B cell (primary cell): ENCODE measurements at regions not wholly inside any gene's neighbourhood (a gene's known extent, or its start where the extent isn't known, plus 50 kb on each side); places are given as distances from the start of the nearest gene placed in this dataset.

Source experiments
- ATAC-seq: fragments of 200-7000 bp; cut with Tn5 transposase; one replicate; pipeline ENCODE4 v1.10.0; 2021; ENCODE audit warnings: low read depth, mild to moderate bottlenecking, moderate number of reproducible peaks, moderate library complexity
- CTCF ChIA-PET: fragments of 350-600 bp; sonication (Branson Sonifier 250); formaldehyde crosslinking; loops from one replicate; lab custom pipeline; 2021; ENCODE audit warnings: antibody characterized with exemption, inconsistent platforms; lab: Charles Lee
- POLR2A ChIA-PET: fragments of 350-600 bp; sonication (Branson Sonifier 250); formaldehyde crosslinking; loops from one replicate; lab custom pipeline; 2021; ENCODE audit warnings: antibody characterized with exemption; lab: Charles Lee
- DNase-seq: peaks from one replicate; pipeline ENCODE4 v3.0.0; 2013
- H2AFZ ChIP-seq: 2 replicates; pipeline ENCODE4 v1.6.1; 2012; ENCODE audit warnings: mild to moderate bottlenecking, low read depth, low read length; ENCODE audit not compliant: insufficient read depth, poor library complexity, severe bottlenecking
- H3K27ac ChIP-seq, 2 donors: 1 replicate in 1 of 2; 2 replicates in 1 of 2; pipeline ENCODE4 v1.5.1; 2012 to 2013; ENCODE audit warnings: low read length in 2 of 2, mild to moderate bottlenecking in 2 of 2, moderate library complexity in 1 of 2
- H3K27me3 ChIP-seq, 4 experiments: fragments of 200-600 bp in 1 of 4; sonication (generic) in 1 of 4; replicated peaks in 1 of 4; 1 replicate in 2 of 4; 2 replicates in 2 of 4; pipeline versions ENCODE4 v1.6.1 to v1.7.0; 2013 to 2016; ENCODE audit warnings: low read length in 3 of 4, mild to moderate bottlenecking in 2 of 4, mixed read lengths in 1 of 4, moderate library complexity in 1 of 4; ENCODE audit not compliant: insufficient read depth in 4 of 4, control insufficient read depth in 3 of 4; ENCODE audit errors: control extremely low read depth in 1 of 4
- H3K36me3 ChIP-seq, 2 experiments: replicated peaks in 1 of 2; 1 replicate in 1 of 2; 2 replicates in 1 of 2; pipeline versions ENCODE4 v1.6.1 to v1.7.1; 2013; ENCODE audit warnings: low read length in 1 of 2; ENCODE audit not compliant: insufficient read depth in 2 of 2, control insufficient read depth in 1 of 2; ENCODE audit errors: control extremely low read depth in 1 of 2, extremely low read depth in 1 of 2
- H3K4me1 ChIP-seq, 2 donors: fragments of 200-600 bp in 1 of 2; sonication (generic) in 1 of 2; 1 replicate in 1 of 2; 2 replicates in 1 of 2; pipeline versions ENCODE4 v1.5.1 to v1.6.1; 2013 to 2017; ENCODE audit warnings: low read length in 2 of 2; ENCODE audit not compliant: control insufficient read depth in 2 of 2, insufficient read depth in 2 of 2
- H3K4me2 ChIP-seq: replicated peaks from 2 replicates; pipeline ENCODE3; 2012; ENCODE audit warnings: mild to moderate bottlenecking, low read depth, low read length; ENCODE audit not compliant: poor library complexity, severe bottlenecking
- H3K4me3 ChIP-seq, 5 experiments: fragments of 200-600 bp in 1 of 5; sonication (generic) in 1 of 5; 1 replicate in 3 of 5; 2 replicates in 2 of 5; pipeline versions ENCODE4 v1.5.1 to v1.7.0; 2011 to 2016; ENCODE audit warnings: low read length in 4 of 5, mild to moderate bottlenecking in 4 of 5, low read depth in 2 of 5, control low read depth in 1 of 5, moderate library complexity in 1 of 5; ENCODE audit not compliant: insufficient read depth in 1 of 5; ENCODE audit errors: control extremely low read depth in 1 of 5, extremely low read depth in 1 of 5
- H3K79me2 ChIP-seq: fragments of 200-600 bp; sonication (generic); one replicate; pipeline ENCODE4 v1.6.0; 2016; ENCODE audit warnings: low read length; ENCODE audit not compliant: control insufficient read depth, insufficient read depth
- H3K9ac ChIP-seq: fragments of 200-600 bp; sonication (generic); 2 replicates; pipeline ENCODE4 v1.6.1; 2017; ENCODE audit warnings: mild to moderate bottlenecking, low read length, moderate library complexity
- H3K9me3 ChIP-seq, 3 donors: one replicate each; pipeline versions ENCODE4 v1.6.1 to v1.7.1; 2013; ENCODE audit warnings: low read length in 2 of 3; ENCODE audit not compliant: control insufficient read depth in 2 of 3, insufficient read depth in 1 of 3; ENCODE audit errors: control extremely low read depth in 1 of 3
- H4K20me1 ChIP-seq: 2 replicates; pipeline ENCODE4 v1.6.0; 2012; ENCODE audit warnings: mild to moderate bottlenecking, low read length; ENCODE audit not compliant: insufficient read depth, control insufficient read depth, poor library complexity, severe bottlenecking
- H3K27ac Mint-ChIP-seq: one replicate; pipeline ENCODE4 v1.8.0; 2021; ENCODE audit warnings: mixed read lengths
- H3K27me3 Mint-ChIP-seq: one replicate; pipeline ENCODE4 v1.8.0; 2021; ENCODE audit warnings: mixed read lengths
- H3K4me1 Mint-ChIP-seq: one replicate; pipeline ENCODE4 v1.8.0; 2021; ENCODE audit warnings: mixed read lengths
- H3K4me3 Mint-ChIP-seq: one replicate; pipeline ENCODE4 v1.8.0; 2021; ENCODE audit warnings: mixed read lengths
- H3K9me3 Mint-ChIP-seq: one replicate; pipeline ENCODE4 v1.8.0; 2022; ENCODE audit warnings: mixed read lengths; ENCODE audit not compliant: insufficient read depth
- CTCF ChIP-seq: fragments of 200-600 bp; IDR thresholded peaks from one replicate; pipeline ENCODE4 v1.8.0; 2022; ENCODE audit warnings: antibody characterized with exemption, mild to moderate bottlenecking
- EZH2 ChIP-seq: IDR thresholded peaks from 2 replicates; pipeline ENCODE4 v1.6.1; 2012; ENCODE audit warnings: borderline replicate concordance, low read depth, mild to moderate bottlenecking, moderate library complexity, low read length; ENCODE audit not compliant: insufficient read depth, poor library complexity, severe bottlenecking
- WGBS: methylation state at CpG from one replicate; pipeline ENCODE4 v1.1.5; 2013; ENCODE audit warnings: missing lambda C conversion rate; ENCODE audit not compliant: insufficient coverage; 5-methylcytosine and 5-hydroxymethylcytosine counted together
- intact Hi-C: fragments of 100-400 bp; cut with micrococcal nuclease; formaldehyde crosslinking; loops from one replicate; pipeline ENCODE4 v1.10.0; 2022

DNA sequence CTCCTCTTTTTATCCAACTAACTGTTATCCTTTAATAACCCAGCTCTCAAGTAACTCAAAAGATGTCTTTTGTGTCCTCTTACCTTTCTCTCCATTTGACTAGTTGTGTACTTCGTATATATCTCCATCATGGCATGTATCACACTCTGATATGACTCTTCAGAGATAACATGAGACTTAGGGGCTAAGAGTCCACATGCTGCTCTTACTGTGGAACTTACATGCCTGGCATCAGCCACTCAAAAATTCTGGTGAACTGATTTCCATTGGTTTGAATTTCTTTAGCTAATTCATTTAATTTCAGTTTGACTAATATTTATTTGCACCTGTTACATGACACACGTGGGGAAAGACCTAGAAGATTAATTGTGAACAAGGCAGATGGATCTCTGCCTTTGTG lies 317.3 kb downstream of the HS3ST1 start:
- Histone ChIP-seq H3K27ac (no peak overlapping the region), H3K36me3 (no peaks in the 10 kb centered on the region), H4K20me1 (no peaks in the 10 kb centered on the region), H3K9ac (no peak overlapping the region), H2AFZ (peak overlapping the region; percentile 2), H3K9me3 (peaks cover 0 to 3% (median 1%) of the 10 kb centered on the region in 3 donors), H3K4me3 (no peak overlapping the region), H3K79me2 (no peaks in the 10 kb centered on the region), H3K4me2 (no peak overlapping the region), H3K4me1 (peaks cover 11 to 17% of the 10 kb centered on the region in 2 donors), H3K27me3 (no peaks in the 10 kb centered on the region)
- intact Hi-C loops = no loop called here
- Mint-ChIP-seq H3K27ac (no peak overlapping the region), H3K27me3 (no peaks in the 10 kb centered on the region), H3K9me3 (peaks cover 2% of the 10 kb centered on the region), H3K4me3 (no peak overlapping the region), H3K4me1 (peaks cover 32% of the 10 kb centered on the region)
- POLR2A ChIA-PET = no interaction called here
- no peak for DNase-seq
- TF ChIP-seq CTCF = no peak
- no peak for TF ChIP-seq EZH2
- WGBS = no CpG with 5 or more reads among the region's 2 CpGs
- CTCF ChIA-PET = no interaction called here
- no peak for ATAC-seq

GRCh38 chr4:11106759-11107158 lies 321.9 kb downstream of the HS3ST1 start:
- peaks cover 12 to 16% of the 10 kb centered on the region in 2 donors for H3K4me1 ChIP-seq
- 57% methylated on average over 2 of the region's 2 CpGs for WGBS
- CTCF ChIA-PET = no interaction called here
- Mint-ChIP-seq H3K9me3 (peaks cover 5% of the 10 kb centered on the region), H3K4me3 (no peak overlapping the region), H3K27ac (no peak overlapping the region), H3K4me1 (peaks cover 47% of the 10 kb centered on the region), H3K27me3 (no peaks in the 10 kb centered on the region)
- no peak overlapping the region for H3K4me3 ChIP-seq
- POLR2A ChIA-PET = no interaction called here
- TF ChIP-seq CTCF (no peak), EZH2 (no peak)
- DNase-seq = no peak
- H3K27ac ChIP-seq = no peak overlapping the region
- no peaks in the 10 kb centered on the region for H3K79me2 ChIP-seq
- no peaks in the 10 kb centered on the region for H3K36me3 ChIP-seq
- H3K9ac ChIP-seq = no peak overlapping the region
- H3K9me3 ChIP-seq = peaks cover 0 to 7% (median 3%) of the 10 kb centered on the region in 3 donors
- intact Hi-C loops = no loop called here
- no peaks in the 10 kb centered on the region for H4K20me1 ChIP-seq
- no peak for ATAC-seq
- no peaks in the 10 kb centered on the region for H3K27me3 ChIP-seq
- no peak overlapping the region for H3K4me2 ChIP-seq
- peak overlapping the region; percentile 40 for H2AFZ ChIP-seq
